Stimulated activated CD8-positive, alpha-beta memory T cell treated with anti-CD3 and anti-CD28 coated beads, Interleukin-4, amount 100 ng/mL, for 48 hours (primary cell): ENCODE measurements at regions not wholly inside any gene's neighbourhood (a gene's known extent, or its start where the extent isn't known, plus 50 kb on each side); places are given as distances from the start of the nearest gene placed in this dataset.

Source experiments
- DNase-seq: peaks from one replicate; pipeline ENCODE4 v3.0.0-alpha.2; 2020

GRCh38 chr10:129396021-129396722 is 70.9 kb upstream of the MGMT start:
- DNase-seq = no peak

- no peak for DNase-seq
These were observed 69.7 kb upstream of the MGMT start for GRCh38 chr10:129397198-129397974.

- no peak for DNase-seq
These were observed 68.3 kb upstream of the MGMT start for GRCh38 chr10:129398711-129399141.

GRCh38 chr10:129400426-129400825 is 66.6 kb upstream of the MGMT start:
- DNase-seq = no peak

- no peak for DNase-seq
These were observed 64.6 kb upstream of the MGMT start for GRCh38 chr10:129402459-129402858.

GRCh38 chr10:129404091-129404490 is 63.0 kb upstream of the MGMT start:
- no peak for DNase-seq

- DNase-seq = no peak
These were observed 61.7 kb upstream of the MGMT start for GRCh38 chr10:129405389-129405788.

- DNase-seq = no peak
These were observed 56.2 kb upstream of the MGMT start for GRCh38 chr10:129410688-129411392.

GRCh38 chr10:129411393-129411705 is 55.7 kb upstream of the MGMT start:
- no peak for DNase-seq

- no peak for DNase-seq
These were observed 55.3 kb upstream of the MGMT start for GRCh38 chr10:129411772-129412171.

GRCh38 chr10:129413024-129413423 is 54.0 kb upstream of the MGMT start:
- no peak for DNase-seq

- no peak for DNase-seq
These were observed 51.6 kb upstream of the MGMT start for GRCh38 chr10:129415215-129416140.

GRCh38 chr10:129416155-129416554 is 50.9 kb upstream of the MGMT start:
- DNase-seq = no peak

GRCh38 chr10:129416956-129417765 is 49.9 kb upstream of the MGMT start:
- DNase-seq = no peak
